ENCODE measurements at regions not wholly inside any gene's neighbourhood (a gene's known extent, or its start where the extent isn't known, plus 50 kb on each side); places are given as distances from the start of the nearest gene placed in this dataset.
"Not testable (repeated sequence)": the region's sequence is repeated elsewhere in the genome, so short reads cannot be mapped to it uniquely, and the experiment has no call there.

DNA sequence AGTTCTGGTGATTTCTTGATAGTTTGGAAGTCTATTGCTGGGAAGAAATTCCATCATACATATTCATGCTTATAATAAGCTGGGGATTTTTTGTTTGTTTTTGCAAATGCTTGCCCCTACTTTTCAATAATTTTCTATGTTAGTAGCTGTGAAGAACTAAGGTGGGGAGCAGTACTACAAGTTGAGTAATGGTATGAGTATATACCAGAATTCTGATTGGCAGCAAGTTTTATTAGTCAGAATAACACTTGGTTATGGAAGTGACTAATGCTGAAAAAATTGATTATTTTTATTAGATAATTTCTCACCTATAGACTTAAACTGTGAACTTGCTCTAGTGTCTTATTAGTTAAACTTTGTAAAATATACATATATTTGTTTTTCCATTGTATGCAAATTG, 462.8 kb upstream of the EPHA6 start:
- TF ChIP-seq POLR2AphosphoS5, POLR2A (IDR thresholded peaks at IDR 0.05): not testable (repeated sequence)
- TF ChIP-seq, protein P1, sequence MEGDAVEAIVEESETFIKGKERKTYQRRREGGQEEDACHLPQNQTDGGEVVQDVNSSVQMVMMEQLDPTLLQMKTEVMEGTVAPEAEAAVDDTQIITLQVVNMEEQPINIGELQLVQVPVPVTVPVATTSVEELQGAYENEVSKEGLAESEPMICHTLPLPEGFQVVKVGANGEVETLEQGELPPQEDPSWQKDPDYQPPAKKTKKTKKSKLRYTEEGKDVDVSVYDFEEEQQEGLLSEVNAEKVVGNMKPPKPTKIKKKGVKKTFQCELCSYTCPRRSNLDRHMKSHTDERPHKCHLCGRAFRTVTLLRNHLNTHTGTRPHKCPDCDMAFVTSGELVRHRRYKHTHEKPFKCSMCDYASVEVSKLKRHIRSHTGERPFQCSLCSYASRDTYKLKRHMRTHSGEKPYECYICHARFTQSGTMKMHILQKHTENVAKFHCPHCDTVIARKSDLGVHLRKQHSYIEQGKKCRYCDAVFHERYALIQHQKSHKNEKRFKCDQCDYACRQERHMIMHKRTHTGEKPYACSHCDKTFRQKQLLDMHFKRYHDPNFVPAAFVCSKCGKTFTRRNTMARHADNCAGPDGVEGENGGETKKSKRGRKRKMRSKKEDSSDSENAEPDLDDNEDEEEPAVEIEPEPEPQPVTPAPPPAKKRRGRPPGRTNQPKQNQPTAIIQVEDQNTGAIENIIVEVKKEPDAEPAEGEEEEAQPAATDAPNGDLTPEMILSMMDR (IDR thresholded peaks at IDR 0.05) = not testable (repeated sequence)

Data from transverse colon (tissue), 4 donors.